Panc1 (cell line): ENCODE measurements at regions not wholly inside any gene's neighbourhood (a gene's known extent, or its start where the extent isn't known, plus 50 kb on each side); places are given as distances from the start of the nearest gene placed in this dataset.

Source experiments
- ATAC-seq: fragments of 200-7000 bp; cut with Tn5 transposase; 2 replicates; pipeline ENCODE4 v1.9.1; 2020; ENCODE audit warnings: mild to moderate bottlenecking, moderate library complexity
- BruUV-seq: library from RNA; stranded (reverse); fragments of 400-500 nt; replicated peaks from 2 replicates; lab custom pipeline; 2021; lab: Mats Ljungman, UMichigan
- CTCF ChIA-PET: fragments of 300-600 bp; sonication (Branson Sonifier 250); formaldehyde crosslinking; loops from one replicate; lab custom pipeline; 2022; ENCODE audit warnings: antibody characterized with exemption; lab: Charles Lee
- POLR2A ChIA-PET: fragments of 300-600 bp; sonication (Branson Sonifier 250); formaldehyde crosslinking; loops from one replicate; lab custom pipeline; 2022; ENCODE audit warnings: antibody characterized with exemption; lab: Charles Lee
- DNase-seq: peaks from one replicate; pipeline ENCODE4 v3.0.0-alpha.2; 2010; ENCODE audit warnings: low read depth, low spot score
- H3K27ac ChIP-seq: 2 replicates; pipeline ENCODE4 v1.5.1; 2011; ENCODE audit warnings: mild to moderate bottlenecking, low read length, inconsistent platforms
- H3K27me3 ChIP-seq: fragments of 200-500 bp; sonication (Bioruptor generic); 2 replicates; pipeline ENCODE4 v1.6.0; 2014; ENCODE audit warnings: low read length, inconsistent platforms; ENCODE audit not compliant: control insufficient read depth, insufficient read depth
- H3K36me3 ChIP-seq: fragments of 200-500 bp; sonication (Bioruptor generic); 2 replicates; pipeline ENCODE4 v1.5.1; 2014; ENCODE audit warnings: inconsistent platforms, mild to moderate bottlenecking, low read length, moderate library complexity; ENCODE audit not compliant: control insufficient read depth, insufficient read depth
- H3K4me1 ChIP-seq: 2 replicates; pipeline ENCODE4 v1.5.1; 2011; ENCODE audit warnings: inconsistent platforms, mild to moderate bottlenecking, low read length, moderate library complexity; ENCODE audit not compliant: control insufficient read depth, insufficient read depth
- H3K4me3 ChIP-seq, 2 experiments: 2 replicates each; pipeline ENCODE4 v1.5.1; 2011 to 2012; ENCODE audit warnings: low read depth in 2 of 2, low read length in 2 of 2, mild to moderate bottlenecking in 2 of 2, inconsistent platforms in 1 of 2, moderate library complexity in 1 of 2
- H3K9me3 ChIP-seq: fragments of 200-500 bp; sonication (Bioruptor generic); 2 replicates; pipeline ENCODE4 v1.5.1; 2014; ENCODE audit warnings: low read depth, mild to moderate bottlenecking, inconsistent platforms, low read length, moderate library complexity; ENCODE audit not compliant: control insufficient read depth, insufficient read depth
- POLR2AphosphoS5 ChIP-seq: IDR thresholded peaks from 2 replicates; pipeline ENCODE4 v1.6.1; 2012; ENCODE audit warnings: mild to moderate bottlenecking, low read depth, low read length, moderate library complexity
- SIN3A ChIP-seq: IDR thresholded peaks from 2 replicates; pipeline ENCODE4 v1.6.1; 2012; ENCODE audit warnings: low read depth, mild to moderate bottlenecking, low read length, moderate library complexity, borderline replicate concordance; ENCODE audit not compliant: insufficient read depth
- TCF7L2 ChIP-seq: IDR thresholded peaks from 2 replicates; pipeline ENCODE4 v1.6.1; 2011; ENCODE audit warnings: mild to moderate bottlenecking, low read depth, low read length, inconsistent platforms
- in situ Hi-C: cut with HindIII; loops from 2 replicates; pipeline ENCODE4 v1.10.0; 2016; ENCODE audit warnings: low sequenced_read_pairs, low pct_unique_long_range_greater_than_20kb
- intact Hi-C: fragments of 100-400 bp; cut with micrococcal nuclease; formaldehyde crosslinking; loops from one replicate; pipeline ENCODE4 v1.10.0; 2022; ENCODE audit not compliant: unreplicated experiment
- TF ChIP-seq, protein P1 (sequence below): fragments of 450-650 bp; IDR thresholded peaks from 2 replicates; pipeline ENCODE4 v1.5.1; 2017; ENCODE audit warnings: mild to moderate bottlenecking
- TF ChIP-seq, protein P2 (sequence below), 2 experiments: IDR thresholded peaks; 2 replicates each; pipeline ENCODE4 v1.6.1; 2011 to 2012; ENCODE audit warnings: low read depth in 2 of 2, control low read depth in 1 of 2, low read length in 1 of 2, mild to moderate bottlenecking in 1 of 2, moderate library complexity in 1 of 2; ENCODE audit not compliant: insufficient read depth in 1 of 2

DNA sequence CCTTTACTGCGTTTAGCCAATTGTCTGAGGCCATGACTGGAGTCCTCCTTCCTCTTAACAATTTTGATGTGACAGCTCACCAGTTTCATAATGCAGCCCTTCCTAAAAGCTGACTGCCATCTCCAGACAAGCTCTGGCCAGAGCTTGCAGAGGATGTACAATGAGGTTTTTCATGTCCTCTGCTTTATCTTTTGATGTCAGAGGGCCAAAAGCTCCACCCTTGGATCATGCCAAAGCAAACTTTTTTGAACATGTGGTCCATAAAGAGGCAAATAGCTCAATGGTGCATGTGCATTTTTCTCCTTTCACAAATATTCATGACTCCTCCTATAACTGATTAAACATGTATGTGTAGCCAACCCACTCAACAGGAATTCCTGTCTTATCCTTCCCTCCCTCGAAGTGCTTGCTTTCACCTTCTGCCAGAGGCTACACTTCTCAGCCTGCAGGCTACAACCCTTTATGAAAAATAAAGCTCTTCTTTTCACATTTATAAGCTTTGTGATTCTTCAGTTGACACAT lies 266.2 kb downstream of the FBXO15 start:
- intact Hi-C loops = no loop called here
- no peaks in the 10 kb centered on the region for H3K36me3 ChIP-seq
- TF ChIP-seq SIN3A (no peak), TCF7L2 (no peak), POLR2AphosphoS5 (no peak)
- TF ChIP-seq, protein P1, sequence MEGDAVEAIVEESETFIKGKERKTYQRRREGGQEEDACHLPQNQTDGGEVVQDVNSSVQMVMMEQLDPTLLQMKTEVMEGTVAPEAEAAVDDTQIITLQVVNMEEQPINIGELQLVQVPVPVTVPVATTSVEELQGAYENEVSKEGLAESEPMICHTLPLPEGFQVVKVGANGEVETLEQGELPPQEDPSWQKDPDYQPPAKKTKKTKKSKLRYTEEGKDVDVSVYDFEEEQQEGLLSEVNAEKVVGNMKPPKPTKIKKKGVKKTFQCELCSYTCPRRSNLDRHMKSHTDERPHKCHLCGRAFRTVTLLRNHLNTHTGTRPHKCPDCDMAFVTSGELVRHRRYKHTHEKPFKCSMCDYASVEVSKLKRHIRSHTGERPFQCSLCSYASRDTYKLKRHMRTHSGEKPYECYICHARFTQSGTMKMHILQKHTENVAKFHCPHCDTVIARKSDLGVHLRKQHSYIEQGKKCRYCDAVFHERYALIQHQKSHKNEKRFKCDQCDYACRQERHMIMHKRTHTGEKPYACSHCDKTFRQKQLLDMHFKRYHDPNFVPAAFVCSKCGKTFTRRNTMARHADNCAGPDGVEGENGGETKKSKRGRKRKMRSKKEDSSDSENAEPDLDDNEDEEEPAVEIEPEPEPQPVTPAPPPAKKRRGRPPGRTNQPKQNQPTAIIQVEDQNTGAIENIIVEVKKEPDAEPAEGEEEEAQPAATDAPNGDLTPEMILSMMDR = no peak
- TF ChIP-seq, protein P2, sequence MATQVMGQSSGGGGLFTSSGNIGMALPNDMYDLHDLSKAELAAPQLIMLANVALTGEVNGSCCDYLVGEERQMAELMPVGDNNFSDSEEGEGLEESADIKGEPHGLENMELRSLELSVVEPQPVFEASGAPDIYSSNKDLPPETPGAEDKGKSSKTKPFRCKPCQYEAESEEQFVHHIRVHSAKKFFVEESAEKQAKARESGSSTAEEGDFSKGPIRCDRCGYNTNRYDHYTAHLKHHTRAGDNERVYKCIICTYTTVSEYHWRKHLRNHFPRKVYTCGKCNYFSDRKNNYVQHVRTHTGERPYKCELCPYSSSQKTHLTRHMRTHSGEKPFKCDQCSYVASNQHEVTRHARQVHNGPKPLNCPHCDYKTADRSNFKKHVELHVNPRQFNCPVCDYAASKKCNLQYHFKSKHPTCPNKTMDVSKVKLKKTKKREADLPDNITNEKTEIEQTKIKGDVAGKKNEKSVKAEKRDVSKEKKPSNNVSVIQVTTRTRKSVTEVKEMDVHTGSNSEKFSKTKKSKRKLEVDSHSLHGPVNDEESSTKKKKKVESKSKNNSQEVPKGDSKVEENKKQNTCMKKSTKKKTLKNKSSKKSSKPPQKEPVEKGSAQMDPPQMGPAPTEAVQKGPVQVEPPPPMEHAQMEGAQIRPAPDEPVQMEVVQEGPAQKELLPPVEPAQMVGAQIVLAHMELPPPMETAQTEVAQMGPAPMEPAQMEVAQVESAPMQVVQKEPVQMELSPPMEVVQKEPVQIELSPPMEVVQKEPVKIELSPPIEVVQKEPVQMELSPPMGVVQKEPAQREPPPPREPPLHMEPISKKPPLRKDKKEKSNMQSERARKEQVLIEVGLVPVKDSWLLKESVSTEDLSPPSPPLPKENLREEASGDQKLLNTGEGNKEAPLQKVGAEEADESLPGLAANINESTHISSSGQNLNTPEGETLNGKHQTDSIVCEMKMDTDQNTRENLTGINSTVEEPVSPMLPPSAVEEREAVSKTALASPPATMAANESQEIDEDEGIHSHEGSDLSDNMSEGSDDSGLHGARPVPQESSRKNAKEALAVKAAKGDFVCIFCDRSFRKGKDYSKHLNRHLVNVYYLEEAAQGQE (IDR thresholded peaks at IDR 0.05; ENCODE audit: insufficient read depth in 1 of 2, low read depth in 2 of 2, low read length in 1 of 2) = no peak
- no peaks in the 10 kb centered on the region for H3K4me1 ChIP-seq
- in situ Hi-C loops = no loop called here
- no peak overlapping the region for H3K4me3 ChIP-seq
- no peaks in the 10 kb centered on the region for H3K27me3 ChIP-seq
- H3K27ac ChIP-seq = no peak overlapping the region
- ChIA-PET POLR2A (no interaction called here), CTCF (no interaction called here)
- H3K9me3 ChIP-seq = no peaks in the 10 kb centered on the region
- ATAC-seq = no peak
- no TSS peak for BruUV-seq
- DNase-seq = no peak

DNA sequence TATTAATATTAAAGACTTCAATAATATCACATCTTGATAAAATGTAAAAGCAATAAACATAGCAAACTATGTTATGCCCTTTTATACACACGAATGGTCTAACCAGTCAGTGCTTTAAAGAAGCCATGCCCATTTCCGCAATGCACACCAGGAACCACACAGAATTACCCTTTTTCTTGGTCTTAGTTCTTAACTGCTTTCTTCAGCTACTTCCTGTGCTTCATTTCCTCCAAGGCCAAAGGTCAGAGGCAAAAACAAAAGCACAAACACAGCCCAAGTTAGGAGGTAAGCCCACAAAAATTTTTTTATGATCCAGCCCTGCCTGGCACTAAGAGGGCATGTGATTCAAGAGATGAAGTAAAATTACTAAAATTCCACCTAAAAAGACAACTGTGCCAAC lies 267.2 kb downstream of the FBXO15 start:
- DNase-seq (no peak), ATAC-seq (no peak)
- Histone ChIP-seq H3K27me3 (no peaks in the 10 kb centered on the region), H3K27ac (no peak overlapping the region), H3K4me3 (no peak overlapping the region), H3K36me3 (no peaks in the 10 kb centered on the region), H3K9me3 (no peaks in the 10 kb centered on the region), H3K4me1 (no peaks in the 10 kb centered on the region)
- CTCF ChIA-PET = no interaction called here
- no TSS peak for BruUV-seq
- intact Hi-C loops (no loop called here), in situ Hi-C loops (no loop called here)
- no peak for TF ChIP-seq SIN3A
- TF ChIP-seq, protein P1 = no peak
- TF ChIP-seq POLR2AphosphoS5 = no peak
- TF ChIP-seq TCF7L2 = no peak
- TF ChIP-seq, protein P2 (IDR thresholded peaks at IDR 0.05; ENCODE audit: insufficient read depth in 1 of 2, low read depth in 2 of 2, low read length in 1 of 2) = no peak
- POLR2A ChIA-PET = no interaction called here
